ENCODE measurements at regions not wholly inside any gene's neighbourhood (a gene's known extent, or its start where the extent isn't known, plus 50 kb on each side); places are given as distances from the start of the nearest gene placed in this dataset.

GRCh38 chr9:79254900-79255650 is 316.7 kb upstream of the TLE4 start:
- H3K27ac ChIP-seq: no peak overlapping the region
- DNase-seq: no peak
- no peaks in the 10 kb centered on the region for H3K36me3 ChIP-seq
- no peak overlapping the region for H3K9ac ChIP-seq (ENCODE audit: low read depth in 2 of 2, low read length in 2 of 2)
- TF ChIP-seq CTCF (IDR thresholded peaks at IDR 0.05): no peak
- H3K27me3 ChIP-seq: peaks cover 3% of the 10 kb centered on the region
- intact Hi-C loops (cut with DNase I): no loop called here
- H3K4me1 ChIP-seq: no peaks in the 10 kb centered on the region
- H3K9me3 ChIP-seq: no peaks in the 10 kb centered on the region
- no peak overlapping the region for H3K4me3 ChIP-seq

- H3K36me3 ChIP-seq: no peaks in the 10 kb centered on the region
- intact Hi-C loops (cut with DNase I): no loop called here
Observed at GRCh38 chr9:79255651-79256260, 316.0 kb upstream of the TLE4 start.

GRCh38 chr9:79256691-79257213 is 315.0 kb upstream of the TLE4 start:
- no peak overlapping the region for H3K4me3 ChIP-seq

More at GRCh38 chr9:79255651-79256260, 316.0 kb upstream of the TLE4 start:
- H3K27me3 ChIP-seq: peaks cover 3% of the 10 kb centered on the region
- TF ChIP-seq CTCF (IDR thresholded peaks at IDR 0.05): no peak
- no peaks in the 10 kb centered on the region for H3K4me1 ChIP-seq
- H3K4me3 ChIP-seq: no peak overlapping the region
- no peak for DNase-seq
- no peak overlapping the region for H3K27ac ChIP-seq
- H3K9ac ChIP-seq (ENCODE audit: low read depth in 2 of 2, low read length in 2 of 2): no peak overlapping the region
- no peaks in the 10 kb centered on the region for H3K9me3 ChIP-seq

GRCh38 chr9:79257228-79257781 is 314.5 kb upstream of the TLE4 start:
- Histone ChIP-seq H3K4me3 (no peak overlapping the region), H3K9ac (ENCODE audit: low read depth in 2 of 2, low read length in 2 of 2) (no peak overlapping the region), H3K4me1 (no peaks in the 10 kb centered on the region), H3K27me3 (peaks cover 3% of the 10 kb centered on the region), H3K27ac (no peak overlapping the region), H3K9me3 (no peaks in the 10 kb centered on the region), H3K36me3 (no peaks in the 10 kb centered on the region)
- no peak for TF ChIP-seq CTCF (IDR thresholded peaks at IDR 0.05)
- DNase-seq: no peak
- intact Hi-C loops (cut with DNase I): no loop called here

More at GRCh38 chr9:79256691-79257213, 315.0 kb upstream of the TLE4 start:
- H3K9ac ChIP-seq (ENCODE audit: low read depth in 2 of 2, low read length in 2 of 2): no peak overlapping the region
- H3K36me3 ChIP-seq: no peaks in the 10 kb centered on the region
- H3K9me3 ChIP-seq: no peaks in the 10 kb centered on the region
- no peak for TF ChIP-seq CTCF (IDR thresholded peaks at IDR 0.05)
- no peak overlapping the region for H3K27ac ChIP-seq
- intact Hi-C loops (cut with DNase I): no loop called here
- peaks cover 3% of the 10 kb centered on the region for H3K27me3 ChIP-seq
- DNase-seq: no peak
- no peaks in the 10 kb centered on the region for H3K4me1 ChIP-seq

- intact Hi-C loops (cut with DNase I): no loop called here
- TF ChIP-seq CTCF (IDR thresholded peaks at IDR 0.05): no peak
- no peak overlapping the region for H3K27ac ChIP-seq
- peaks cover 3% of the 10 kb centered on the region for H3K27me3 ChIP-seq
- H3K4me1 ChIP-seq: no peaks in the 10 kb centered on the region
- H3K9me3 ChIP-seq: no peaks in the 10 kb centered on the region
- H3K36me3 ChIP-seq: no peaks in the 10 kb centered on the region
- no peak overlapping the region for H3K4me3 ChIP-seq
- DNase-seq: no peak
- no peak overlapping the region for H3K9ac ChIP-seq (ENCODE audit: low read depth in 2 of 2, low read length in 2 of 2)
Observed at GRCh38 chr9:79257790-79258351, 313.9 kb upstream of the TLE4 start.

All from colonic mucosa (tissue), 4 donors.